GM19397 (cell line): ENCODE measurements at regions not wholly inside any gene's neighbourhood (a gene's known extent, or its start where the extent isn't known, plus 50 kb on each side); places are given as distances from the start of the nearest gene placed in this dataset.
A peak's percentile ranks its signal among the peaks of the same experiment; 100 is the strongest.
"Not testable (repeated sequence)": the region's sequence is repeated elsewhere in the genome, so short reads cannot be mapped to it uniquely, and the experiment has no call there.

Source experiments
- ATAC-seq: cut with Tn5 transposase; IDR thresholded peaks from one replicate; pipeline ENCODE4 v1.9.1; 2021; ENCODE audit warnings: mild to moderate bottlenecking, moderate library complexity; ENCODE audit not compliant: unreplicated experiment

GRCh38 chrX:54615109-54615508, 85.1 kb downstream of the GNL3L start:
- no peak for ATAC-seq

GRCh38 chrX:54633641-54634040, 103.6 kb downstream of the GNL3L start:
- no peak for ATAC-seq

- ATAC-seq, result no peak
These were observed 109.0 kb downstream of the GNL3L start for GRCh38 chrX:54639018-54639345.

- peak; percentile 94 for ATAC-seq
These were observed 109.5 kb downstream of the GNL3L start for GRCh38 chrX:54639346-54640102.

GRCh38 chrX:54640103-54640690, 110.2 kb downstream of the GNL3L start:
- no peak for ATAC-seq

GRCh38 chrX:54640736-54641135, 110.7 kb downstream of the GNL3L start:
- no peak for ATAC-seq

GRCh38 chrX:54641530-54641929, 111.5 kb downstream of the GNL3L start:
- no peak for ATAC-seq

GRCh38 chrX:54647607-54648006, 117.6 kb downstream of the GNL3L start:
- ATAC-seq, result not testable (repeated sequence)

GRCh38 chrX:54659547-54659946, 129.5 kb downstream of the GNL3L start:
- no peak for ATAC-seq

GRCh38 chrX:54675762-54676161, 122.3 kb downstream of the ITIH6 start:
- no peak for ATAC-seq

- no peak for ATAC-seq
These were observed 102.8 kb downstream of the ITIH6 start for GRCh38 chrX:54695231-54695630.

- peak; percentile 98 for ATAC-seq
These were observed 102.1 kb downstream of the ITIH6 start for GRCh38 chrX:54695816-54696487.
